SK-N-MC (cell line): ENCODE measurements at regions not wholly inside any gene's neighbourhood (a gene's known extent, or its start where the extent isn't known, plus 50 kb on each side); places are given as distances from the start of the nearest gene placed in this dataset.

ENCODE experiments used
- DNase-seq: peaks from one replicate; pipeline ENCODE4 v3.0.0-alpha.2; 2011; ENCODE audit warnings: low read depth, low spot score
- H3K27ac ChIP-seq: fragments of 200-600 bp; sonication (generic); 2 replicates; pipeline ENCODE4 v1.5.1; 2016; ENCODE audit warnings: mixed run types
- H3K36me3 ChIP-seq: fragments of 200-600 bp; sonication (generic); 2 replicates; pipeline ENCODE4 v1.6.1; 2017; ENCODE audit warnings: antibody characterized with exemption, low read length, mixed read lengths; ENCODE audit not compliant: insufficient read depth
- H3K4me3 ChIP-seq: fragments of 200-600 bp; sonication (generic); 2 replicates; pipeline ENCODE4 v1.5.1; 2016
- H3K9ac ChIP-seq: fragments of 200-600 bp; sonication (generic); 2 replicates; pipeline ENCODE4 v1.8.0; 2017; ENCODE audit warnings: mixed run types, mixed read lengths; ENCODE audit not compliant: insufficient read length
- H3K9me3 ChIP-seq: fragments of 200-600 bp; sonication (generic); 2 replicates; pipeline ENCODE4 v1.6.1; 2017; ENCODE audit warnings: low read depth, mild to moderate bottlenecking, antibody characterized with exemption, low read length, moderate library complexity, mixed read lengths
- EZH2 ChIP-seq: fragments of 200-600 bp; sonication (generic); IDR thresholded peaks from one replicate; pipeline ENCODE4 v1.6.1; 2017; ENCODE audit warnings: antibody characterized with exemption
- FOXP2 ChIP-seq: optimal IDR thresholded peaks from 2 replicates; pipeline ENCODE3; 2011; ENCODE audit warnings: mild to moderate bottlenecking, moderate library complexity; ENCODE audit not compliant: insufficient read depth; ENCODE audit errors: extremely low read length, control extremely low read depth
- POLR2AphosphoS5 ChIP-seq: IDR thresholded peaks from 2 replicates; pipeline ENCODE4 v1.6.1; 2012; ENCODE audit warnings: mild to moderate bottlenecking, low read depth, low read length, borderline replicate concordance

DNA sequence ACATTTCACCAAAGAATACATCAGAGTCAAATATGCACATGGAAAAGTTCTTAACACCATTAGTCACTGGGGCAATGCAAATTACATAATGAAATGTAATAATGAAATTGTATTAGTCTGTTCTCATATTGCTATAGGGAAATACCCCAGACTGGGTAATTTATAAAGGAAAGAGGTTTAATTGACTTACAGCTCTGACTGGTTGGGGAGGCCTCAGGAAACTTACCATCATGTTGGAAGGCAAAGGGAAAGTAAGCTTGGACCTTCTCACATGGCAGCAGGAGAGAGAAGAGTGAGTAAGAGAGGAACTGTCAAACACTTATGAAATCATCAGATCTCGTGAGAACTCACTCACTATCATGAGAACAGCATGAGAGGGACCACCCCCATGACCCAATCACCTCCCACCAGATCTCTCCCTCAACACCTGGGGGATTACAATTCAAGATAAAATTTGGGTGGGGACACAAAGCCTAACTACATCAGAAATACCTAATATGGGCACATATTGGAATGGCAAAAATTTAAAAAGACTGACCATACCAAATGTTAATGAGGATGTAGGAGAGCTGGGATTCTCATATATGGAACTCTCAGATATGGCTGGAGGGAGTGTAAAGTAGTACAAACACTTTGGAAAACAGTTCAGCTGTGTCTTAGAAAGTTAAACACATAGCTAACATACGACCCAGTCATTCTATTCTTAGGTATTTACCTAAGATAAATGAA, 65.1 kb upstream of the CD44 start:
- H3K27ac ChIP-seq, result no peak overlapping the region
- no peaks in the 10 kb centered on the region for H3K36me3 ChIP-seq
- no peak overlapping the region for H3K9ac ChIP-seq
- TF ChIP-seq POLR2AphosphoS5 (no peak), EZH2 (no peak), FOXP2 (no peak)
- no peak for DNase-seq
- H3K9me3 ChIP-seq, result no peaks in the 10 kb centered on the region
- no peak overlapping the region for H3K4me3 ChIP-seq

DNA sequence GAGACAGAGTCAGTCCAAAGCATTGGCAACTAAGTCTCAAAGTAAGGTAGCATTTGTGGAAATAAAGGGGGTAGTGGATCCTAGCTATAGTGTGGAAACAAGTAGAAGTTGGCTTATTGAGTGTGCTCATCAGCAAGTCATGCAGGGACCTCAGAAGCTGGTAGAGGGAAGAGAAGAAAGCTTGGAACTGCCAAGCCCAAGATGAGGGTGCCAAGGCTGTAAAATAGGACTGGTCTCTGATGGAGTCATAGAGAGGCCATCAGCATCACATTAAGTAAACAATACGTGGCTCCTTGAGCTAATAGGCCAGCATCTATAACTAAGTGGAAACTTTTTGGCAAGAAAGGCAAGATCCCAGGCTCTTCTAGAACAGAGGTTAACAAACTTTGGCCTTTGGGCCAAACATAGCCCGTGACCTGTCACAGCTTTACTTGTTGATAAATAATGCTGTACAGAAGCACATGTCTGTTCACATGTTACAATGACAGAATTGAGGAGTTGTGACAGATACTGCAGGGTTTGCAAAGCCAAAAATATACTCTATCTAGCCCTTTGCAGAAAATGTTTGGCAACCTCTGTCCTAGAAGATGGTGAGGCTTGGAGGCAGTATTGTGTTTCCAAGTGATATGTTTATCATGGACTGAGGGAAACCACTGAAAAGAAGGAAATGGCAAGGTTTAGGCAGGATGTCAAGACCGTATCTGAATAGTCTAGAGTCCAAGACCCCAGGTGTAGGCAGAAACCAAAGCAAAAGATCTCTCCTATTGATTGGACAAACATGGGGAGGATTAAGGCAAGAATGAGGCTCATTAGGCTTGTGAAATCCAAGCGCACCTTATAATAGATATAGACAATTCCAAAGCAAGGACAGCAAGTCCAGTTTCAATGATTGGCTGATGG, 62.5 kb upstream of the CD44 start:
- DNase-seq, result no peak
- Histone ChIP-seq H3K36me3 (no peaks in the 10 kb centered on the region), H3K9ac (no peak overlapping the region), H3K9me3 (no peaks in the 10 kb centered on the region), H3K27ac (no peak overlapping the region), H3K4me3 (no peak overlapping the region)
- no peak for TF ChIP-seq EZH2
- TF ChIP-seq POLR2AphosphoS5, result no peak
- TF ChIP-seq FOXP2, result no peak

DNA sequence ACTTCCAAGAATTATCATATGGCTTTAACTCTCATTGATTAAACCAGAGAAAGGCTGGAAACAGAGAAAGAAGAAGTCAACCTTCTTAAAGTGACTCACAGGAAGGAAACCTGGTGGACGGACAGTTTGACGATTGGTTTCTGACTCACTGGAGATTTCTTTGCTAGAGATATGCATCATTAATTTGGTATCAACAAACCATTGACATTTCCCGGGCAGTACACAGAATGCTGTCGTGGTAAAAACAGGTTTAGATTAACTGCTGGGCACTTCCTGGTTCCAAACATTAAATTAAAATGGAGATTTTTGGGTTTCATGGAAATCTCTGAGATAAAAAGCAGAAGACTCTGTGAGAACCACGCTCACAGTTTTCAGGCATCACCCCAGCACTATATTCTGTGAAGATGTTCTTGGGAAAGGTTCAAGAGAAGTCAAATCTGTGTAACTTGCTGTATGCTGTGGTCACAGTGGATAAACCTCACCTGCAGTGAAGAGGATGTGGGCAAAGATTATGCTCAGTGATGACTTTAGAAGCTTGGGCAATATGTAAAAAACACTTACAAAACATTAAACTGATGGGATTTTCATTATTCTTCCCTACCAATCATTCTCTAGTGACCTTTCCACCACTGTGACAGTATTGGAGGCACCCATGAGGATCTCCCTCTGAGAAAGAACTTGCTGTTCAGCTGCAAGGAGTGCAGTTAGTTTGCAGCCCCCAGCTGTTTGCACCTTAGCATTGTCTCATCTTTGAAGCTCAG, 61.1 kb upstream of the CD44 start:
- Histone ChIP-seq H3K4me3 (no peak overlapping the region), H3K9me3 (no peaks in the 10 kb centered on the region), H3K27ac (no peak overlapping the region), H3K36me3 (no peaks in the 10 kb centered on the region), H3K9ac (no peak overlapping the region)
- no peak for TF ChIP-seq FOXP2
- no peak for TF ChIP-seq POLR2AphosphoS5
- TF ChIP-seq EZH2, result no peak
- DNase-seq, result no peak

DNA sequence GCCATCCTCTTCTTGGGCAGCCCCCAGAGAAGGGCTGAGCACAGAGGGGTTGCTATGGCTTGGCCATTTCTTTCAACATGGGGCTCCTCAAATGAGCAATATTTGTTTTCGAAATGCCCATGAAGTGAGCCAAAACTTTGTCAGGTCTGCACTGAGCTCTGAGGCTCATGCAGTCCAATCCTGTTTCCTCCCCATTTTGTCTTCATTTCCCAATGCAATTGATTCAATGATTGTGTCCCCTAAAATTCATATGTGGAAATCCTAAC, 60.6 kb upstream of the CD44 start:
- Histone ChIP-seq H3K27ac (no peak overlapping the region), H3K9ac (no peak overlapping the region), H3K9me3 (no peaks in the 10 kb centered on the region), H3K36me3 (no peaks in the 10 kb centered on the region), H3K4me3 (no peak overlapping the region)
- TF ChIP-seq POLR2AphosphoS5 (no peak), FOXP2 (no peak), EZH2 (no peak)
- no peak for DNase-seq

DNA sequence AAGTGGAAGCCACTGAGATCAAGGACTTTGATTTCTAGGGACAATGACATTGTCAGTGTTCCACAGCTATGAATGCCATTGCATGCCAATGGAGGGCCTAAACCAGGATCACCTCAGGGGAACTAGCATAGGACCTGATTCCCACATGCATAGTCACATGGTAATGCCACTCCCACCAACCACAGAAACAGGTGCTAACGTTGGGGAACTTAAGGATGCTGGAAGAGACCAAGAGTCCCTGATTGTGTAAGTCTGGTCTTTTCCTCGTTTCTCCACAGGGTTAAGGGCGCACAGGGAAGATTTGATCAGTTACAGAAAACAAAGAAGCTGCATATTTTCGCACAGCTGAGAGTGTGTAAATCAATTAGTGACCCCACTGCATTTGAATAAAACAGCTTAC, 59.4 kb upstream of the CD44 start:
- no peak overlapping the region for H3K27ac ChIP-seq
- DNase-seq, result no peak
- no peaks in the 10 kb centered on the region for H3K36me3 ChIP-seq
- TF ChIP-seq POLR2AphosphoS5, result no peak
- no peak for TF ChIP-seq FOXP2
- TF ChIP-seq EZH2, result no peak
- H3K9ac ChIP-seq, result no peak overlapping the region
- H3K4me3 ChIP-seq, result no peak overlapping the region
- H3K9me3 ChIP-seq, result no peaks in the 10 kb centered on the region

DNA sequence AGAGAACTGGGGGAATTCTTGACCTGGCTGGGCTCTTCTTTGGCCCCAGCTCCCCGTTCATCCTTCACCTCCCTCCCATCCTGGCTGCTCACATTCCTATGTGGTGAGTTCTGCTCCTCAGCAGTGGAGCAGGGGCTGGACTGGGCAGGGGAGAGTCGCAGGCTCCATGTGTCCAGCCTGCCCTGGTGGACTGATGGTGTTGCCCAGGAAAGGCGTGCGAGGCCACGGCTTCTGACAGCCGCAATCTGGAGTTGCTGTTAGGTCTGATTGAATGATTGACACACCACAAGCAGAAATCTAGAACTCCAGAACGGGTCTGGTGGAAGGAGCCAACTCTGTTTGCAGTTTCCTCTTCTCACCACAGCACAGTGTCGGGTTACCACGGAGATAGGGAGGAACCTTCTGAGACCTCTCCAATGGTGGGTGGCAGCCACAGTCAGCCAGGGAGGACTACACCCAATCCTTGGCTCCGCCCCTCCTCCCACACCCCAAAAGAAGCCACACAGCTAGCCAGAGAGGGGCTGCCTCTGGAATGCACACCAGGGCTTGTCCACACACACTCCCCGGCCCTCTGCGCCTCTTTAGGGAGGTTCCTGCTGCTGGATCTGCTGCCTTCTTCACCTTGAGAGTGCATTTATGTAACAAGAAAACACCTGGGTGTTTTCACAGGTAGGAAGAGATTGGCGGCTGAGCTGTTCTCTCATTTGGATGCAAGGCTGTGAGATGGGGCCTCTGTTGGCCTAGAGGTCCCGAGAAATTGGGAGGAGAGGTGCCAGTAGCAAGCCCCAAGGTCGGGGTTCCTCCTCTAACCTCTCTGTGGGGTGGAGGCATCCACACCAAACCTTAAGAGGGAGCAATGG, 56.4 kb upstream of the CD44 start:
- Histone ChIP-seq H3K9ac (no peak overlapping the region), H3K4me3 (no peak overlapping the region), H3K36me3 (no peaks in the 10 kb centered on the region), H3K27ac (no peak overlapping the region), H3K9me3 (no peaks in the 10 kb centered on the region)
- no peak for DNase-seq
- TF ChIP-seq POLR2AphosphoS5, result no peak
- TF ChIP-seq EZH2, result no peak
- no peak for TF ChIP-seq FOXP2

DNA sequence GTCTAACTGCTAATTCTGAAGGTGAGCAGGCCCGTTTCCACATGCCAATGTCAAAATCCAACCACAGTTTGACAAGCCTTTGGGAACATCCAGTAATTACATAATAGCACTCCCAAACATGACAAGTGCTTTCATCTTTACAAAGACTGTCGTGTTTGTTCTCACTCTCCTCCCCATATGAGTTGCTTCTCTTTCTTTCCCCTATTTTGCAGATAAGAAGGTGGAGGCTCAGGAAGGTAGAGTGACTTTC, 55.9 kb upstream of the CD44 start:
- DNase-seq, result no peak
- no peak overlapping the region for H3K27ac ChIP-seq
- no peak overlapping the region for H3K9ac ChIP-seq
- no peaks in the 10 kb centered on the region for H3K36me3 ChIP-seq
- TF ChIP-seq EZH2, result no peak
- TF ChIP-seq FOXP2, result no peak
- TF ChIP-seq POLR2AphosphoS5, result no peak
- H3K9me3 ChIP-seq, result no peaks in the 10 kb centered on the region
- H3K4me3 ChIP-seq, result no peak overlapping the region
